Eye (tissue), 1 donor: ENCODE measurements at regions not wholly inside any gene's neighbourhood (a gene's known extent, or its start where the extent isn't known, plus 50 kb on each side); places are given as distances from the start of the nearest gene placed in this dataset.

Source experiments
- DNase-seq: peaks from one replicate; pipeline ENCODE4 v3.0.0-alpha.2; 2015

- DNase-seq, result peak; percentile 73
Observed at GRCh38 chr11:115939104-115939730, 435.0 kb upstream of the CADM1 start.

- DNase-seq, result no peak
Observed at GRCh38 chr11:115933564-115933963, 429.3 kb upstream of the CADM1 start.

DNA sequence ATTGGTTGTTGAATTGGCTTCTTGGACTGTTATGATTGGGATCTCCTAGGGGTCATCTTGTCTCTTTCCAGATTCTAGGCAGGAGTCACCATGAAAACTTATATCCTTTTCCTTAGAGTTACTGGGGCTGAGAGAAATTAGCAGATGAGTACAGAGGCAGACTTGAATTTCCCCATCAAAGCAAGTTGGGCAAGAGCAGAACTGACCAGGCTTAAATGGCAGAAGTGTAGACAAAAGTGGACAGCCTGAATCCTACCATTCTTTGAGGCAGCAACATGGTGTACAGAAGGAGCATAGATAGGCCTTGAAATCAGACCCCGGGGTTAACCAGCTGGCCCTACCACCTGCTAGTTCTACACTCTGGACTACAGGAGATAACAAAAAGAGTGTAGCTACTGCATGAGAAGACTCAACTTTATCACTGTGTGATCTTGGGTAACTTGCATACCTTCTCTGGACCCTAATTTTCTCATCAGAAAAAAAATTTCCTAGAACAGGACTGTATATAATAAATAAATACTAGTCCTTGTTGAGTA, 427.4 kb upstream of the CADM1 start:
- no peak for DNase-seq

GRCh38 chr11:115930886-115931547, 426.8 kb upstream of the CADM1 start:
- peak; percentile 18 for DNase-seq

- peak; percentile 28 for DNase-seq
Observed at GRCh38 chr11:115930291-115930690, 426.1 kb upstream of the CADM1 start.

DNA sequence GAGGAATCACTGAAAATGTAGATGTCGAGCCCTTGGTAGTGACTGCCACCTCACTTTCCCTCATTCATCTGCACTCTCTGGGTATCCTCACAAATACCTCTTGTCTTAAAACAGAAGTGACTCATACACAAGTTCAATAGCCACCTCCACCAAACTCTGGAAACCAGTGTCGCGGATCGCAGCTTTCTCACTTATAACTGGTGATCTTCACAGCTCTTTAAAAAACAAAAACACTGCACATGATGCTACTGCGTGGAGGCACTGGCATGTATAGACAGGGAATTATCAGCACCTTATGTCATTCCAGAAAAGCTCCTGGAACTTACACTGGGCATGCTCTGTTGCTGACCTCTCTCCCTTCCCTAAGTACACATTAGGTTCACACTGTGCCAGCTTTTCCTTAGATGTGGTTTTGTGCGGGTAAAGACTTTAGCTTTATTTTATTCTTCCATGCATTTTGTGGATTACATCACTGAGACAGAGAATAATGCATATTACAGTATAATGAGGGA, 425.5 kb upstream of the CADM1 start:
- DNase-seq, result no peak

DNA sequence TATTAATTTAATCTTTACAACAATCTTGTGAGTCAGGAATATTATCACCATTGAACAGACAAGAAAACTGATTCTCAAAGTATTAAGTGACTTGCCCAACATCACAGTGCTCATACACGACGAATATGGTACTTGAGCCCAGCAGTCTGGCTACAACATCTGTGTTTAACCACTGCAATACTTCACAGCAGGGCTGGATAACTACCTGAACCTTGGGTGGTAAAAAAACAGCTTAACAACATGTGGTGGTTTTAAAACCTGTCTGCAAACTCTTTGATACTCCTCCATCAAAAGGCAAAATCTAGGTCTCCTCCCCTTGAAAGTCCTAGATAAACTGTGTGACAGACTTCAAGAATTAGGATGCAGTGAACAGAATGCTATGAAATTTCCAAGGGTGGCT, 424.6 kb upstream of the CADM1 start:
- DNase-seq, result no peak

DNA sequence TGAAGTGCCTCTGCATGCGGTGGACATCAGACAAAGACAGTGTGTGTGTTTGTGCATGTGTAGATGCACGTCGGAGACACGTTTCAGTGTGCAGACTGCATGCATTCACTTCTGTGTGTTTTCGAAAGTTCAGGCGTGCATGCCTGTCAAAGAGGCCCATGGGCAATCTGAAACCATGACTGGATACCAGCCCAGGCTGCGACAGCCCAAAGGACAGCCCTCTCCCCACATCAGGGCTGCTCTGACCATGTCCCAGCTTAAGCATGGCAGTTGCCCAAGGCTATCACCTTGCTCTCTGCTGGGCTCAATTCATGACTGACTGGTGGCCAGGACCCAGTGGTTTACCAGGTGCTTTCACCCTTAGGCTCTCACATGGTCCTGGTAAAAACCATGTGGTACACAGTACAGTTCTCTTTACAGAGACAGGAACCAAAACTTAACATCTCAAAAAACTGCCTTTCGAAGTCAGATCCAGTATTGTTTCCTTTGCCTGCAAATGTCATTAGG, 423.7 kb upstream of the CADM1 start:
- DNase-seq, result no peak

DNA sequence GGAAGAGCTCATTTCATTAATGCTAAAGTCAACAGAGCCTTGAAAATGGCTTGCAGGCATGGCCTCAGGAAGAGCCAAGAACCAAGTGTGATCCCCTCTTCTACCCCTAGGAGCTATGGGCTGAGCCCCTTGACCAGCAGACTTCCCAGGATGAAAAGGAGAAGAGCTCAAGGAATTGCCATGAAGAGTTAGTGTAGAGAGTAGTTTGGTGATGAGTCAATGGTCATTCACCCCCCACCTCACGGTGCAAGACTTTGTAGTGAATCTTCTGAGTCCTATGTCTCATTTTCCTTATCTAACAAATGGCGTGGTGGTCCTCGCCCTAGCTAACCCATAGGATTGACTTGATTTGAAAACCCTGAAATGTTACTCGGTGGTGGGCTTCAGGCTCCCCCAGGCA, 422.4 kb upstream of the CADM1 start:
- DNase-seq, result no peak

GRCh38 chr11:115926138-115926537, 421.9 kb upstream of the CADM1 start:
- DNase-seq, result no peak

DNA sequence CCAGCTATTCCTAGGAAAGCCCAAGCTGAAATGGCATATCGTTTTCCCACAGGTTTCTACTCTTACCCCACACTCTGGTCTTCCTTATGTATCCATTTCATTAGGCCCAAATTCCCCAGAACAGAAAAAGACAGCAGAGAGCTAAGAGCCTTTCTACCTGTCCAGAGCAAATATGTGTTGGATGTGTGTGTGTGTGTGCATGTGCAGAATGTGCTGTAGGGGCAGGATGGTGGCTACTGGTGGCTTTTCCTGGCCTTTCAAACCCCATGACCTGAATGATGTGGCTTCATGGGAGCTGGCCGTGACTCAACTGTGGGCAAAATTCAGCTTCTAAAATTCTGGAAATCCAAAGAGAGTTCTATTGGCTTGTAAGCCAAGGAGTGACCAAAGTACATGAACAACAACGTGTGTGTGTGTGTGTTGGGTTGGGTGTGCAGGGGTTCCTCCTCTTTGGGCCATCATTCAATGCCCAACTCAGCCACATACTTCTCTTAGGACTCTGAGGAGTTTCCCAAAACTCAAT, 421.4 kb upstream of the CADM1 start:
- DNase-seq, result no peak

- no peak for DNase-seq
Observed at GRCh38 chr11:115924744-115925567, 420.7 kb upstream of the CADM1 start.

GRCh38 chr11:115922876-115923275, 418.7 kb upstream of the CADM1 start:
- no peak for DNase-seq

DNA sequence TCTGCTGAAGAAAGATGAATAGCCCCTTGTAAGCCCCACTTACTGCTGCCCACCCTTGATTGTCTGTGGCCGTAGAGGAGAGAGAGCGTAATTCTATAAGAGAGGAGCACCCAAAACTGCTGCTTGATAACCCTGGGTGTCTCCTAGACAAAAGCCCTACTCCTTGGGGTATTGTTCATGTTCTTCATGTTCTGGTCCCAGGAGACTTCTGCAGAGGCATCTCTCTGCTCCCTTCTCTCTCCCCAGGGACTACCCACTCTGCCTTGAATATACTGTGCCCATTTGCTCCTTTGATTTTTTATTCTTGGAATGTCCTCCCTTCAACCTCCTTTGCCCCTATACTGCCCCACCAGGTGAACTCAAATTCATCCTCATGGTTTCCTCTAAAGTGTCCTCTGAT, 417.8 kb upstream of the CADM1 start:
- DNase-seq, result no peak

- DNase-seq, result no peak
Observed at GRCh38 chr11:115921540-115921939, 417.3 kb upstream of the CADM1 start.

DNA sequence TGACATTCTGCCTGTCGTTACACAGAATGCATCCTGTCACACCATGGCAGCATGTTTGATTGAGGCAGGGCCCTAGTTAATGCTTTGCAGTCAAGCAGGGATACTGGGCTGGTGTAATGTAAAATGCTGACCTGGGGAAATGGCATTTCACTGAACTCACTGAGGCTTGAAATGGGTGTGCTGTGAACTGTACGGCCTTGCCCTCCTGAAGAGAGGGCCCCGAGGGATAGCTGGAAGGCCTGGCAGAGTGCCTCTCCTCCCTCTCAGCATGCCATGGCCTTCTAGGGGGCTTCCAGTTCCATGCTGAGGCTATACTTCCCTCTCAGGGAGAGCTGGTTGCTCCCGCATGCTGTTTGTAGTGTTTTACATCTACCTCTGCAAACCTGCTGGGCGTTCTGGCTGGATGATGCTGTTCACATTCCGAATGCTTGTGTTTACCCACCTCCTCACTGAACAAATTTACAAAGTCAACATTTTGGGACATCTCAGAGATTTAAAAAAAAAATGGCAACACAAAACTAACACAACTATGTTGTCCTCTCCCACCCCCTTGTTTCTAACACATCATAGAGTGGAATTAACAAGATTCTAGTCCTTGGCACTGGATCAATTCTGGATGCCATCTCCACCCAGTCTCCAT, 416.7 kb upstream of the CADM1 start:
- peak; percentile 68 for DNase-seq

DNA sequence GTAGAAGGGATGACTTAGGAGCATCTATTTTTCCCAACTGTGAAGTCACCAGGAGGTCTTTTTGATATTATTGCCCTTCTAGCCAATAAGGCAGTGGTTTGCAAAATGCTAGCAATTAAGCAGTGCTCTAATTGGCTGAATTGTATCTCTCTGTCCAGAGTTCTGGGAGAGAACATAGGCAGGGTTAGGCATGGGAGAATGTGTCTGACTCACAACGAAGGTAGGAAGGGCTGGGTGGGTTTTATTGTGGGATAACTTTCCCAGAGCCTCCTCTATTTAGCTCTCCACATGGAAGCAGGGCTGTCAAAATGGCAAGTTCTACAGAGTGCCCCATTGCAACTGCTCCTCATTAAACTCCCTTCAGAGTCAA, 415.9 kb upstream of the CADM1 start:
- no peak for DNase-seq

- peak; percentile 59 for DNase-seq
Observed at GRCh38 chr11:115919341-115920091, 415.3 kb upstream of the CADM1 start.

GRCh38 chr11:115918576-115918975, 414.4 kb upstream of the CADM1 start:
- DNase-seq, result no peak

- no peak for DNase-seq
Observed at GRCh38 chr11:115916608-115917007, 412.4 kb upstream of the CADM1 start.

- DNase-seq, result peak; percentile 29
Observed at GRCh38 chr11:115912484-115912945, 408.3 kb upstream of the CADM1 start.
